Prostate gland (tissue), 2 donors: ENCODE measurements at regions not wholly inside any gene's neighbourhood (a gene's known extent, or its start where the extent isn't known, plus 50 kb on each side); places are given as distances from the start of the nearest gene placed in this dataset.
"Not testable (repeated sequence)": the region's sequence is repeated elsewhere in the genome, so short reads cannot be mapped to it uniquely, and the experiment has no call there.

Experiments used
- DNase-seq: peaks from one replicate; pipeline ENCODE4 v3.0.0-alpha.2; 2019; ENCODE audit warnings: low spot score
- H3K27ac ChIP-seq, 2 donors: fragments of 200-600 bp; sonication (generic); 2 replicates each; pipeline ENCODE4 v1.5.1; 2017 to 2019
- H3K27me3 ChIP-seq: fragments of 200-600 bp; sonication (generic); replicated peaks from 2 replicates; pipeline ENCODE4 v1.5.1; 2019; ENCODE audit not compliant: insufficient read depth
- H3K36me3 ChIP-seq, 2 donors: fragments of 200-600 bp; sonication (generic); 1 replicate in 1 of 2; 2 replicates in 1 of 2; pipeline versions ENCODE4 v1.5.1 to v1.8.1; 2017 to 2019
- H3K4me1 ChIP-seq: fragments of 200-600 bp; sonication (generic); replicated peaks from 2 replicates; pipeline ENCODE4 v1.5.1; 2019
- H3K4me3 ChIP-seq, 2 donors: fragments of 200-600 bp; sonication (generic); 2 replicates each; pipeline ENCODE4 v1.5.1; 2017 to 2019
- H3K9me3 ChIP-seq: fragments of 200-600 bp; sonication (generic); 2 replicates; pipeline ENCODE4 v1.5.1; 2017
- POLR2A ChIP-seq: fragments of 450-650 bp; IDR thresholded peaks from one replicate; pipeline ENCODE4 v1.6.1; 2016; ENCODE audit warnings: antibody characterized with exemption, mild to moderate bottlenecking
- POLR2AphosphoS5 ChIP-seq: sonication (generic); formaldehyde crosslinking; IDR thresholded peaks from one replicate; pipeline ENCODE4 v1.6.1; 2017; ENCODE audit warnings: antibody characterized with exemption
- whole genome bisulfite sequencing: methylation state at CpG from one replicate; pipeline ENCODE4 v1.1.5; 2018; 5-methylcytosine and 5-hydroxymethylcytosine counted together
- intact Hi-C: fragments of 100-400 bp; cut with DNase I; formaldehyde crosslinking; loops from one replicate; pipeline ENCODE4 v1.14.2; 2022
- TF ChIP-seq, protein P1 (sequence below), 4 experiments: fragments of 200-600 bp in 2 of 4; fragments of 450-650 bp in 2 of 4; sonication (generic) in 2 of 4; IDR thresholded peaks; 1 replicate in 3 of 4; 2 replicates in 1 of 4; pipeline ENCODE4 v1.5.1; 2016 to 2019; ENCODE audit warnings: antibody characterized with exemption in 4 of 4, mild to moderate bottlenecking in 2 of 4, moderate library complexity in 2 of 4

- H3K36me3 ChIP-seq, result no peaks in the 10 kb centered on the region
- H3K27me3 ChIP-seq, result no peaks in the 10 kb centered on the region
- intact Hi-C loops, result no loop called here
- DNase-seq, result no peak
- no peak overlapping the region for H3K27ac ChIP-seq
- H3K9me3 ChIP-seq, result no peaks in the 10 kb centered on the region
- no peak overlapping the region for H3K4me3 ChIP-seq
- no peaks in the 10 kb centered on the region for H3K4me1 ChIP-seq
- TF ChIP-seq POLR2AphosphoS5 (no peak), POLR2A (no peak)
- TF ChIP-seq, protein P1, sequence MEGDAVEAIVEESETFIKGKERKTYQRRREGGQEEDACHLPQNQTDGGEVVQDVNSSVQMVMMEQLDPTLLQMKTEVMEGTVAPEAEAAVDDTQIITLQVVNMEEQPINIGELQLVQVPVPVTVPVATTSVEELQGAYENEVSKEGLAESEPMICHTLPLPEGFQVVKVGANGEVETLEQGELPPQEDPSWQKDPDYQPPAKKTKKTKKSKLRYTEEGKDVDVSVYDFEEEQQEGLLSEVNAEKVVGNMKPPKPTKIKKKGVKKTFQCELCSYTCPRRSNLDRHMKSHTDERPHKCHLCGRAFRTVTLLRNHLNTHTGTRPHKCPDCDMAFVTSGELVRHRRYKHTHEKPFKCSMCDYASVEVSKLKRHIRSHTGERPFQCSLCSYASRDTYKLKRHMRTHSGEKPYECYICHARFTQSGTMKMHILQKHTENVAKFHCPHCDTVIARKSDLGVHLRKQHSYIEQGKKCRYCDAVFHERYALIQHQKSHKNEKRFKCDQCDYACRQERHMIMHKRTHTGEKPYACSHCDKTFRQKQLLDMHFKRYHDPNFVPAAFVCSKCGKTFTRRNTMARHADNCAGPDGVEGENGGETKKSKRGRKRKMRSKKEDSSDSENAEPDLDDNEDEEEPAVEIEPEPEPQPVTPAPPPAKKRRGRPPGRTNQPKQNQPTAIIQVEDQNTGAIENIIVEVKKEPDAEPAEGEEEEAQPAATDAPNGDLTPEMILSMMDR (IDR thresholded peaks at IDR 0.05), result no peak
- WGBS, result 67% methylated on average over 9 of the region's 9 CpGs
Measured at GRCh38 chr11:122559734-122560382, 95.7 kb upstream of the UBASH3B start.

- intact Hi-C loops, H3K36me3 ChIP-seq, H3K9me3 ChIP-seq, H3K4me3 ChIP-seq, H3K4me1 ChIP-seq, H3K27me3 ChIP-seq, DNase-seq, H3K27ac ChIP-seq: not testable (repeated sequence)
- 94% methylated on average over 9 of the region's 9 CpGs for WGBS
Measured at GRCh38 chr11:122559218-122559617, 96.3 kb upstream of the UBASH3B start.

GRCh38 chr11:122557163-122557562 is 98.4 kb upstream of the UBASH3B start:
- intact Hi-C loops, H3K4me1 ChIP-seq, H3K4me3 ChIP-seq, H3K36me3 ChIP-seq, H3K27me3 ChIP-seq, DNase-seq, H3K27ac ChIP-seq, H3K9me3 ChIP-seq: not testable (repeated sequence)
- WGBS, result 52% methylated on average over 6 of the region's 6 CpGs

GRCh38 chr11:122556605-122557004 is 98.9 kb upstream of the UBASH3B start:
- TF ChIP-seq POLR2AphosphoS5, result no peak
- TF ChIP-seq, protein P1 (IDR thresholded peaks at IDR 0.05), result peak in 1 of 4 experiments; percentile 12
- 70% methylated on average over 27 of the region's 34 CpGs for WGBS
- H3K27me3 ChIP-seq, result no peaks in the 10 kb centered on the region
- no peaks in the 10 kb centered on the region for H3K9me3 ChIP-seq
- H3K4me1 ChIP-seq, result no peaks in the 10 kb centered on the region
- H3K27ac ChIP-seq, result no peak overlapping the region
- peak overlapping the region in 1 of 2 donors; percentile 13 for H3K4me3 ChIP-seq
- intact Hi-C loops, result no loop called here
- no peak for DNase-seq
- no peaks in the 10 kb centered on the region for H3K36me3 ChIP-seq

DNA sequence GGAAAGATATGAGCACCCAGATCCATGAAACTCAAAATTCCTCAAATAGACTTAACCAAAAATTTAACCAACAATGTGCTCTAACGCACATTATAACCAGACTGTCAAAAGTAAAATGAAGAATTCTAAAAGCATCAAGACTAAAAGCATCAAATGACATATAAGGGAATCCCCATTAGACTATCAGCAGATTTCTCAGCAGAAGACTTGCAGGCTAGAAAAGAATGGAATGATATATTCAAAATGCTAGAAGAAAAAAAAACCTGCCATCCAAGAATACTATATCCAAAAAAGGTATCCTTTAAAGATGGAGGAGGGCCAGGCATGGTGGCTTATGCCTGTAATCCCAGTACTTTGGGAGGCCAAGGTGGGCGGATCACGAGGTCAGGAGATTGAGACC is 117.5 kb upstream of the UBASH3B start:
- intact Hi-C loops, result no loop called here
- H3K4me3 ChIP-seq, result no peak overlapping the region
- H3K9me3 ChIP-seq, result no peaks in the 10 kb centered on the region
- TF ChIP-seq POLR2AphosphoS5, result no peak
- TF ChIP-seq, protein P1 (IDR thresholded peaks at IDR 0.05), result no peak
- TF ChIP-seq POLR2A, result no peak
- 96% methylated on average over 3 of the region's 3 CpGs for WGBS
- H3K27ac ChIP-seq, result no peak overlapping the region
- H3K27me3 ChIP-seq, result no peaks in the 10 kb centered on the region
- H3K36me3 ChIP-seq, result no peaks in the 10 kb centered on the region
- H3K4me1 ChIP-seq, result no peaks in the 10 kb centered on the region
- no peak for DNase-seq

DNA sequence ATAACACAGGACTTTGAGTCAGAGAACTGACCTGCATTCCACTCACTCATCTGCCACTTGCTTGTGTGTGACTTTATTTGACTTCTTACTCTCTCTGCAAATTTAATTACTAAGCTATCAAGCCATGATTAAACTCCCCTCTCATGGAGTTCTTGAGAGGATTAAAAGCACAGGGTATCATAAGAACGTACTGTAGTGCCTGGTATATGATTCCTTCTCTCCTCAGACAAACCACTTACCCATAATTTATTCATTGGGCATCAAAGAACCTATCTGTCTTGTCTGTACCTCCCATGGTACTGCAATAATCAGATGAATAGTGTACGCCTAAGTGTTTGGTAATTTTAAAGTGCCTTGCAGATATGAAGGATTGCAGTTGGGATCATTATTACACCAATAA is 130.6 kb upstream of the UBASH3B start:
- 80% methylated on average over 2 of the region's 2 CpGs for WGBS
- H3K9me3 ChIP-seq, result no peaks in the 10 kb centered on the region
- H3K4me1 ChIP-seq, result no peaks in the 10 kb centered on the region
- TF ChIP-seq POLR2AphosphoS5 (no peak), POLR2A (no peak)
- TF ChIP-seq, protein P1 (IDR thresholded peaks at IDR 0.05), result no peak
- intact Hi-C loops, result no loop called here
- DNase-seq, result no peak
- H3K4me3 ChIP-seq, result no peak overlapping the region
- no peaks in the 10 kb centered on the region for H3K27me3 ChIP-seq
- H3K27ac ChIP-seq, result no peak overlapping the region
- no peaks in the 10 kb centered on the region for H3K36me3 ChIP-seq
